H1 (cell line): ENCODE measurements at regions not wholly inside any gene's neighbourhood (a gene's known extent, or its start where the extent isn't known, plus 50 kb on each side); places are given as distances from the start of the nearest gene placed in this dataset.

Source experiments
- CTCF ChIA-PET: fragments of 300-600 bp; sonication (Branson Sonifier 250); formaldehyde crosslinking; loops from one replicate; lab custom pipeline; 2021; ENCODE audit not compliant: partially characterized antibody; lab: Charles Lee
- POLR2A ChIA-PET: fragments of 300-600 bp; sonication (Branson Sonifier 250); formaldehyde crosslinking; loops from one replicate; lab custom pipeline; 2021; ENCODE audit warnings: inconsistent platforms; ENCODE audit not compliant: partially characterized antibody; lab: Charles Lee
- DNase-seq, 2 experiments: peaks; one replicate each; pipeline versions ENCODE4 v3.0.0 to v3.0.0-alpha.2; 2010 to 2022; ENCODE audit warnings: low spot score in 2 of 2, low read depth in 1 of 2, mixed read lengths in 1 of 2
- FAIRE-seq: peaks from 2 replicates; lab custom pipeline; 2011; peaks lifted over from hg19 to GRCh38; lab: Jason Lieb, UNC
- H2AFZ ChIP-seq: 2 replicates; pipeline ENCODE4 v1.8.1; 2012; ENCODE audit warnings: low read length, inconsistent platforms
- H2AK5ac ChIP-seq: 2 replicates; pipeline ENCODE4 v1.6.1; 2013; ENCODE audit warnings: low read depth, low read length
- H2BK120ac ChIP-seq: replicated peaks from 2 replicates; pipeline ENCODE3; 2013; ENCODE audit warnings: low read depth, low read length, inconsistent platforms
- H2BK12ac ChIP-seq: 2 replicates; pipeline ENCODE4 v1.6.1; 2013; ENCODE audit warnings: low read depth, low read length
- H2BK15ac ChIP-seq: 2 replicates; pipeline ENCODE4 v1.6.1; 2013; ENCODE audit warnings: low read length
- H2BK20ac ChIP-seq: 2 replicates; pipeline ENCODE4 v1.6.1; 2013; ENCODE audit warnings: low read length
- H2BK5ac ChIP-seq: 2 replicates; pipeline ENCODE4 v1.6.1; 2013; ENCODE audit warnings: low read depth, low read length
- H3K14ac ChIP-seq: 2 replicates; pipeline ENCODE4 v1.6.1; 2013; ENCODE audit warnings: inconsistent platforms; ENCODE audit not compliant: insufficient read length
- H3K18ac ChIP-seq: 2 replicates; pipeline ENCODE4 v1.6.1; 2013; ENCODE audit warnings: low read length; ENCODE audit errors: extremely low read depth
- H3K23ac ChIP-seq: 2 replicates; pipeline ENCODE4 v1.6.1; 2013; ENCODE audit warnings: inconsistent platforms; ENCODE audit not compliant: insufficient read length
- H3K23me2 ChIP-seq: 2 replicates; pipeline ENCODE4 v1.6.1; 2013; ENCODE audit warnings: low read depth, low read length
- H3K27ac ChIP-seq: 2 replicates; pipeline ENCODE4 v1.6.1; 2011; ENCODE audit warnings: low read depth, low read length, inconsistent platforms
- H3K27me3 ChIP-seq, 4 experiments: replicated peaks in 1 of 4; 1 replicate in 1 of 4; 2 replicates in 3 of 4; pipeline versions ENCODE4 v1.6.1 to v1.8.1; 2011 to 2013; ENCODE audit warnings: low read length in 3 of 4, mild to moderate bottlenecking in 3 of 4, inconsistent platforms in 2 of 4, mixed read lengths in 2 of 4, moderate library complexity in 1 of 4; ENCODE audit not compliant: control insufficient read depth in 3 of 4, insufficient read depth in 3 of 4; ENCODE audit errors: extremely low read depth in 1 of 4
- H3K36me3 ChIP-seq, 4 experiments: 2 replicates each; pipeline versions ENCODE4 v1.6.1 to v1.8.1; 2011 to 2013; ENCODE audit warnings: mild to moderate bottlenecking in 4 of 4, low read length in 3 of 4, moderate library complexity in 2 of 4, control low read depth in 1 of 4, inconsistent platforms in 1 of 4; ENCODE audit not compliant: insufficient read depth in 4 of 4, control insufficient read depth in 2 of 4
- H3K4ac ChIP-seq: replicated peaks from 2 replicates; pipeline ENCODE3; 2013; ENCODE audit warnings: low read length, low read depth, mixed read lengths, inconsistent platforms; ENCODE audit not compliant: insufficient read length
- H3K4me1 ChIP-seq, 4 experiments: replicated peaks in 1 of 4; 1 replicate in 1 of 4; 2 replicates in 3 of 4; pipeline versions ENCODE4 v1.6.1 to v1.8.1; 2011 to 2013; ENCODE audit warnings: low read length in 3 of 4, inconsistent platforms in 2 of 4, mixed read lengths in 1 of 4; ENCODE audit not compliant: insufficient read depth in 4 of 4, control insufficient read depth in 3 of 4
- H3K4me2 ChIP-seq, 2 experiments: 2 replicates each; pipeline versions ENCODE4 v1.6.1 to v1.8.1; 2011 to 2013; ENCODE audit warnings: low read depth in 2 of 2, low read length in 2 of 2, control low read depth in 1 of 2, inconsistent platforms in 1 of 2, mild to moderate bottlenecking in 1 of 2; ENCODE audit not compliant: insufficient read depth in 1 of 2
- H3K4me3 ChIP-seq, 4 experiments: fragments of 200-600, 300-600 bp in 1 of 4; sonication (generic), shearing (Covaris generic), sonication (Bioruptor Twin) in 1 of 4; 2 replicates each; pipeline versions ENCODE4 v1.5.1 to v1.8.1; 2011 to 2016; ENCODE audit warnings: low read length in 4 of 4, low read depth in 3 of 4, control low read depth in 2 of 4, inconsistent platforms in 2 of 4, mild to moderate bottlenecking in 2 of 4, mixed read lengths in 1 of 4, moderate library complexity in 1 of 4; ENCODE audit not compliant: insufficient read depth in 2 of 4; ENCODE audit errors: extremely low read depth in 1 of 4
- H3K56ac ChIP-seq: replicated peaks from 2 replicates; pipeline ENCODE3; 2013; ENCODE audit warnings: low read depth, mild to moderate bottlenecking, mixed read lengths, low read length, inconsistent platforms; ENCODE audit not compliant: insufficient read length
- H3K79me1 ChIP-seq: 2 replicates; pipeline ENCODE4 v1.6.1; 2013; ENCODE audit warnings: low read depth, low read length, control low read depth
- H3K79me2 ChIP-seq, 2 experiments: 2 replicates each; pipeline versions ENCODE4 v1.6.1 to v1.8.1; 2012 to 2013; ENCODE audit warnings: low read length in 2 of 2, mild to moderate bottlenecking in 2 of 2, inconsistent platforms in 1 of 2; ENCODE audit not compliant: insufficient read depth in 2 of 2, control insufficient read depth in 1 of 2
- H3K9ac ChIP-seq, 4 experiments: replicated peaks in 1 of 4; 1 replicate in 1 of 4; 2 replicates in 3 of 4; pipeline versions ENCODE4 v1.6.1 to v1.8.1; 2011 to 2013; ENCODE audit warnings: low read depth in 3 of 4, low read length in 3 of 4, control low read depth in 2 of 4, mild to moderate bottlenecking in 2 of 4, moderate library complexity in 2 of 4, inconsistent platforms in 1 of 4; ENCODE audit errors: extremely low read depth in 1 of 4
- H3K9me3 ChIP-seq, 2 experiments: 2 replicates each; pipeline versions ENCODE4 v1.6.1 to v1.8.1; 2012 to 2013; ENCODE audit warnings: mild to moderate bottlenecking in 2 of 2, moderate library complexity in 2 of 2, control low read depth in 1 of 2, inconsistent platforms in 1 of 2, low read depth in 1 of 2, low read length in 1 of 2, mixed read lengths in 1 of 2; ENCODE audit not compliant: insufficient read depth in 2 of 2
- H4K20me1 ChIP-seq, 2 experiments: replicated peaks in 1 of 2; 2 replicates each; pipeline versions ENCODE3 to v1.8.1; 2011 to 2013; ENCODE audit warnings: inconsistent platforms in 2 of 2, low read length in 2 of 2, mild to moderate bottlenecking in 1 of 2; ENCODE audit not compliant: insufficient read depth in 2 of 2, control insufficient read depth in 1 of 2
- H4K5ac ChIP-seq: 2 replicates; pipeline ENCODE4 v1.6.1; 2013; ENCODE audit warnings: low read length, low read depth, mixed read lengths, inconsistent platforms; ENCODE audit not compliant: insufficient read length
- H4K8ac ChIP-seq: 2 replicates; pipeline ENCODE4 v1.8.0; 2013; ENCODE audit warnings: mild to moderate bottlenecking, moderate library complexity, low read length, inconsistent platforms; ENCODE audit not compliant: insufficient read depth; ENCODE audit errors: extremely low read depth
- H4K91ac ChIP-seq: replicated peaks from 2 replicates; pipeline ENCODE3; 2013; ENCODE audit warnings: low read length, mixed read lengths, inconsistent platforms; ENCODE audit not compliant: insufficient read length
- ATF3 ChIP-seq: IDR thresholded peaks from 2 replicates; pipeline ENCODE4 v1.6.1; 2011; ENCODE audit warnings: low read depth, mild to moderate bottlenecking, low read length; ENCODE audit not compliant: insufficient read depth
- WGBS, 2 experiments: shearing (Covaris generic) in 1 of 2; methylation state at CpG; one replicate each; pipeline versions ENCODE4 v1.1.6 to v1.1.7; 2013 to 2015; ENCODE audit warnings: low lambda C conversion rate in 2 of 2, mixed read lengths in 2 of 2, inconsistent platforms in 1 of 2, low coverage in 1 of 2, missing lambda C conversion rate in 1 of 2; ENCODE audit not compliant: insufficient replicate concordance in 2 of 2, insufficient coverage in 1 of 2, insufficient read length in 1 of 2; ENCODE audit errors: extremely low coverage in 1 of 2, missing lambda C conversion rate in 1 of 2; 5-methylcytosine and 5-hydroxymethylcytosine counted together

- 93% methylated on average over 3 of the region's 3 CpGs; no CpG with 5 or more reads in 1 of the 2 experiments for WGBS, 2 experiments
- no peak overlapping the region for H3K23ac ChIP-seq
- no peak overlapping the region for H4K5ac ChIP-seq
- peaks cover 0 to 4% (median 0%) of the 10 kb centered on the region in 4 experiments; a peak in 1 of 7 replicates for H3K4me1 ChIP-seq
- no peak overlapping the region for H2BK5ac ChIP-seq
- FAIRE-seq, result peak; percentile 60
- no peak for TF ChIP-seq ATF3
- TF ChIP-seq, all 59 proteins: peak for 0
- H3K36me3 ChIP-seq, result no peaks in the 10 kb centered on the region
- no peak overlapping the region for H2AK5ac ChIP-seq
- no peak overlapping the region for H3K14ac ChIP-seq
- H3K79me2 ChIP-seq, result no peaks in the 10 kb centered on the region
- H3K4me3 ChIP-seq, result no peak overlapping the region
- H2AFZ ChIP-seq, result no peak overlapping the region
- H4K20me1 ChIP-seq, result no peaks in the 10 kb centered on the region
- no peak overlapping the region for H3K18ac ChIP-seq
- H3K56ac ChIP-seq, result no peak overlapping the region
- H3K27ac ChIP-seq, result no peak overlapping the region
- H3K23me2 ChIP-seq, result no peaks in the 10 kb centered on the region; the same call in 1 of the 2 replicates
- CTCF ChIA-PET, result interaction anchor here (0.8 to 1.0 kb wide), 3 partner anchors 23 to 65 kb away, joined by 3 read pairs; no protein-coding TSS in a partner anchor
- no peak overlapping the region for H3K4ac ChIP-seq
- no peak overlapping the region for H3K4me2 ChIP-seq
- H3K27me3 ChIP-seq, result peaks cover 0 to 1% (median 0%) of the 10 kb centered on the region in 4 experiments; a peak in 1 of 7 replicates
- no peak overlapping the region for H2BK12ac ChIP-seq
- no peaks in the 10 kb centered on the region for H3K79me1 ChIP-seq
- no peak overlapping the region for H4K8ac ChIP-seq
- H2BK15ac ChIP-seq, result no peak overlapping the region
- no peak overlapping the region for H2BK120ac ChIP-seq
- no peak overlapping the region for H4K91ac ChIP-seq
- DNase-seq, result no peak
- H3K9me3 ChIP-seq, result no peaks in the 10 kb centered on the region
- H2BK20ac ChIP-seq, result no peak overlapping the region
- no peak overlapping the region for H3K9ac ChIP-seq
- POLR2A ChIA-PET, result no interaction called here
Measured at GRCh38 chr7:108637049-108637621, 67.5 kb downstream of the DNAJB9 start.
